ENCODE measurements at regions not wholly inside any gene's neighbourhood (a gene's known extent, or its start where the extent isn't known, plus 50 kb on each side); places are given as distances from the start of the nearest gene placed in this dataset.

- Histone ChIP-seq H3F3A (ENCODE audit: low read length, unreplicated experiment) (no peaks in the 10 kb centered on the region), H2AFZ (ENCODE audit: low read length) (no peak overlapping the region), H3K27ac (ENCODE audit: low read length) (no peak overlapping the region), H3K4me3 (ENCODE audit: low read length) (no peak overlapping the region), H3K36me3 (ENCODE audit: low read depth, low read length) (no peaks in the 10 kb centered on the region), H3K79me2 (ENCODE audit: low read length) (no peaks in the 10 kb centered on the region), H3K9me3 (ENCODE audit: low read length) (no peaks in the 10 kb centered on the region), H3K4me1 (ENCODE audit: insufficient read depth, low read length) (peaks cover 8% of the 10 kb centered on the region; the same call in 1 of the 2 replicates), H3K9ac (ENCODE audit: low read length) (no peak overlapping the region), H3K27me3 (ENCODE audit: low read length) (no peaks in the 10 kb centered on the region), H3K9me2 (replicated peaks; ENCODE audit: low read length) (no peaks in the 10 kb centered on the region), H4K20me1 (ENCODE audit: low read length) (no peaks in the 10 kb centered on the region), H3K4me2 (ENCODE audit: low read length) (no peak overlapping the region)
- ChIA-PET POLR2A (ENCODE audit: unreplicated experiment) (no interaction called here), CTCF (no interaction called here)
- BruUV-seq (replicated peaks): no TSS peak
- DNase-seq: no peak
- no peak for ATAC-seq
- intact Hi-C loops (cut with micrococcal nuclease): no loop called here
- TF ChIP-seq EZH2phosphoT487 (IDR thresholded peaks at IDR 0.05; ENCODE audit: borderline replicate concordance, low read length): no peak
These were observed 167.3 kb upstream of the GLI2 start for GRCh38 chr2:120568089-120568974.

- H3K27me3 ChIP-seq (ENCODE audit: low read length): no peaks in the 10 kb centered on the region
- CTCF ChIA-PET: no interaction called here
- no peak overlapping the region for H3K4me2 ChIP-seq (ENCODE audit: low read length)
- H3K27ac ChIP-seq (ENCODE audit: low read length): no peak overlapping the region
- BruUV-seq (replicated peaks): no TSS peak
- DNase-seq: no peak
- no peaks in the 10 kb centered on the region for H3K79me2 ChIP-seq (ENCODE audit: low read length)
- no peak for ATAC-seq
- no peaks in the 10 kb centered on the region for H3K36me3 ChIP-seq (ENCODE audit: low read depth, low read length)
- no peak overlapping the region for H3K4me3 ChIP-seq (ENCODE audit: low read length)
- POLR2A ChIA-PET (ENCODE audit: unreplicated experiment): no interaction called here
- no peaks in the 10 kb centered on the region for H3K9me3 ChIP-seq (ENCODE audit: low read length)
- H3K4me1 ChIP-seq (ENCODE audit: insufficient read depth, low read length): peaks cover 8% of the 10 kb centered on the region; the same call in 1 of the 2 replicates
- intact Hi-C loops (cut with micrococcal nuclease): no loop called here
- H3F3A ChIP-seq (ENCODE audit: low read length, unreplicated experiment): no peaks in the 10 kb centered on the region
- no peaks in the 10 kb centered on the region for H4K20me1 ChIP-seq (ENCODE audit: low read length)
- TF ChIP-seq EZH2phosphoT487 (IDR thresholded peaks at IDR 0.05; ENCODE audit: borderline replicate concordance, low read length): no peak
- TF ChIP-seq EZH2 (IDR thresholded peaks at IDR 0.05; ENCODE audit: low read length, unreplicated experiment): no peak
- no peak for TF ChIP-seq CTCF (conservative IDR thresholded peaks at IDR 0.05; ENCODE audit: low read depth, low read length)
- no peaks in the 10 kb centered on the region for H3K9me2 ChIP-seq (replicated peaks; ENCODE audit: low read length)
- no peak overlapping the region for H2AFZ ChIP-seq (ENCODE audit: low read length)
- no peak overlapping the region for H3K9ac ChIP-seq (ENCODE audit: low read length)
These were observed 166.7 kb upstream of the GLI2 start for GRCh38 chr2:120568975-120569268.

GRCh38 chr2:120570001-120570400 is 165.7 kb upstream of the GLI2 start:
- no peaks in the 10 kb centered on the region for H3K9me2 ChIP-seq (replicated peaks; ENCODE audit: low read length)
- no peak overlapping the region for H3K9ac ChIP-seq (ENCODE audit: low read length)
- no peak for ATAC-seq
- no peaks in the 10 kb centered on the region for H3K36me3 ChIP-seq (ENCODE audit: low read depth, low read length)
- intact Hi-C loops (cut with micrococcal nuclease): no loop called here
- H3K27me3 ChIP-seq (ENCODE audit: low read length): no peaks in the 10 kb centered on the region
- H3F3A ChIP-seq (ENCODE audit: low read length, unreplicated experiment): no peaks in the 10 kb centered on the region
- no TSS peak for BruUV-seq (replicated peaks)
- no peaks in the 10 kb centered on the region for H3K79me2 ChIP-seq (ENCODE audit: low read length)
- H3K9me3 ChIP-seq (ENCODE audit: low read length): no peaks in the 10 kb centered on the region
- POLR2A ChIA-PET (ENCODE audit: unreplicated experiment): no interaction called here
- TF ChIP-seq EZH2phosphoT487 (IDR thresholded peaks at IDR 0.05; ENCODE audit: borderline replicate concordance, low read length) (no peak), CTCF (conservative IDR thresholded peaks at IDR 0.05; ENCODE audit: low read depth, low read length) (no peak), EZH2 (IDR thresholded peaks at IDR 0.05; ENCODE audit: low read length, unreplicated experiment) (no peak)
- H4K20me1 ChIP-seq (ENCODE audit: low read length): no peaks in the 10 kb centered on the region
- H3K4me2 ChIP-seq (ENCODE audit: low read length): no peak overlapping the region
- H3K4me3 ChIP-seq (ENCODE audit: low read length): no peak overlapping the region
- no peak overlapping the region for H2AFZ ChIP-seq (ENCODE audit: low read length)
- no peak for DNase-seq
- CTCF ChIA-PET: no interaction called here
- peaks cover 8% of the 10 kb centered on the region; the same call in 1 of the 2 replicates for H3K4me1 ChIP-seq (ENCODE audit: insufficient read depth, low read length)
- H3K27ac ChIP-seq (ENCODE audit: low read length): no peak overlapping the region

Measured in PC-3 (cell line).